Cardiac muscle cell (in vitro differentiated cells and primary cell): ENCODE measurements at regions not wholly inside any gene's neighbourhood (a gene's known extent, or its start where the extent isn't known, plus 50 kb on each side); places are given as distances from the start of the nearest gene placed in this dataset.

ENCODE experiments used
- DNase-seq, 2 donors: peaks; one replicate each; pipeline versions ENCODE4 v3.0.0 to v3.0.0-alpha.2; 2010 to 2017; ENCODE audit warnings: low read depth in 1 of 2, low spot score in 1 of 2
- H3K27ac ChIP-seq: fragments of 200-600 bp; sonication (generic); 2 replicates; pipeline ENCODE4 v1.5.1; 2016
- H3K27me3 ChIP-seq: fragments of 200-600 bp; sonication (generic); 2 replicates; pipeline ENCODE4 v1.6.0; 2016; ENCODE audit warnings: control low read depth
- H3K36me3 ChIP-seq: fragments of 200-600 bp; sonication (generic); 2 replicates; pipeline ENCODE4 v1.5.1; 2016; ENCODE audit warnings: control low read depth
- H3K4me1 ChIP-seq: fragments of 200-600 bp; sonication (generic); 2 replicates; pipeline ENCODE4 v1.8.1; 2017; ENCODE audit warnings: low read depth, mild to moderate bottlenecking, mixed run types
- H3K4me3 ChIP-seq: fragments of 200-600 bp; sonication (generic); 2 replicates; pipeline ENCODE4 v1.5.1; 2016; ENCODE audit warnings: mild to moderate bottlenecking
- H3K9me3 ChIP-seq: fragments of 200-600 bp; sonication (generic); 2 replicates; pipeline ENCODE4 v1.5.1; 2017; ENCODE audit warnings: low read depth, mild to moderate bottlenecking, control low read depth
- CTCF ChIP-seq: IDR thresholded peaks from 2 replicates; pipeline ENCODE4 v1.5.1; 2012; ENCODE audit warnings: low read depth, mild to moderate bottlenecking, low read length

- H3K9me3 ChIP-seq, result no peaks in the 10 kb centered on the region
- DNase-seq, result no peak
- no peak for TF ChIP-seq CTCF
- no peak overlapping the region for H3K4me3 ChIP-seq
- H3K36me3 ChIP-seq, result no peaks in the 10 kb centered on the region
- no peak overlapping the region for H3K27ac ChIP-seq
- no peaks in the 10 kb centered on the region for H3K4me1 ChIP-seq
- no peaks in the 10 kb centered on the region for H3K27me3 ChIP-seq
Measured at GRCh38 chr1:55376897-55377296, 161.7 kb upstream of the USP24 start.

GRCh38 chr1:55375617-55376258 is 160.6 kb upstream of the USP24 start:
- no peak overlapping the region for H3K4me3 ChIP-seq
- peak; percentile 69 to 70 for DNase-seq
- no peaks in the 10 kb centered on the region for H3K4me1 ChIP-seq
- no peaks in the 10 kb centered on the region for H3K27me3 ChIP-seq
- H3K27ac ChIP-seq, result no peak overlapping the region
- no peaks in the 10 kb centered on the region for H3K9me3 ChIP-seq
- no peaks in the 10 kb centered on the region for H3K36me3 ChIP-seq
- TF ChIP-seq CTCF, result peak; percentile 95

GRCh38 chr1:55374801-55375616 is 159.8 kb upstream of the USP24 start:
- Histone ChIP-seq H3K27ac (no peak overlapping the region), H3K4me1 (no peaks in the 10 kb centered on the region), H3K36me3 (no peaks in the 10 kb centered on the region), H3K27me3 (no peaks in the 10 kb centered on the region), H3K9me3 (no peaks in the 10 kb centered on the region), H3K4me3 (no peak overlapping the region)
- DNase-seq, result no peak
- TF ChIP-seq CTCF, result no peak

GRCh38 chr1:55374216-55374615 is 159.1 kb upstream of the USP24 start:
- no peaks in the 10 kb centered on the region for H3K4me1 ChIP-seq
- DNase-seq, result no peak
- H3K27ac ChIP-seq, result no peak overlapping the region
- H3K4me3 ChIP-seq, result no peak overlapping the region
- no peaks in the 10 kb centered on the region for H3K27me3 ChIP-seq
- H3K9me3 ChIP-seq, result no peaks in the 10 kb centered on the region
- no peak for TF ChIP-seq CTCF
- H3K36me3 ChIP-seq, result no peaks in the 10 kb centered on the region

- Histone ChIP-seq H3K36me3 (no peaks in the 10 kb centered on the region), H3K27ac (no peak overlapping the region), H3K4me1 (no peaks in the 10 kb centered on the region), H3K9me3 (no peaks in the 10 kb centered on the region), H3K27me3 (no peaks in the 10 kb centered on the region), H3K4me3 (no peak overlapping the region)
- no peak for TF ChIP-seq CTCF
- DNase-seq, result peak in 1 of 2 donors; percentile 81
Measured at GRCh38 chr1:55369474-55369873, 154.3 kb upstream of the USP24 start.
